Fibroblast of mammary gland (primary cell): ENCODE measurements at regions not wholly inside any gene's neighbourhood (a gene's known extent, or its start where the extent isn't known, plus 50 kb on each side); places are given as distances from the start of the nearest gene placed in this dataset.
A peak's percentile ranks its signal among the peaks of the same experiment; 100 is the strongest.

Experiments
- DNase-seq: peaks from one replicate; pipeline ENCODE4 v3.0.0-alpha.2; 2010; ENCODE audit warnings: low read depth
- H3K4me3 ChIP-seq: 2 replicates; pipeline ENCODE4 v1.5.1; 2011; ENCODE audit warnings: low read depth, mild to moderate bottlenecking, low read length, moderate library complexity; ENCODE audit not compliant: control insufficient read depth
- CTCF ChIP-seq: conservative IDR thresholded peaks from 2 replicates; pipeline ENCODE4 v1.5.1; 2011; ENCODE audit warnings: low read depth, low read length, inconsistent platforms; ENCODE audit not compliant: control insufficient read depth, insufficient read depth

GRCh38 chr15:95446854-95447253 lies 883.6 kb upstream of the NR2F2 start:
- H3K4me3 ChIP-seq = no peak overlapping the region

GRCh38 chr15:95447486-95447885 lies 883.0 kb upstream of the NR2F2 start:
- no peak overlapping the region for H3K4me3 ChIP-seq
- no peak for TF ChIP-seq CTCF
- no peak for DNase-seq

More at GRCh38 chr15:95446854-95447253, 883.6 kb upstream of the NR2F2 start:
- DNase-seq = no peak
- no peak for TF ChIP-seq CTCF

- DNase-seq = peak; percentile 81
- no peak overlapping the region for H3K4me3 ChIP-seq
- no peak for TF ChIP-seq CTCF
These were observed 881.8 kb upstream of the NR2F2 start for GRCh38 chr15:95448531-95449229.

GRCh38 chr15:95449230-95449628 lies 881.3 kb upstream of the NR2F2 start:
- TF ChIP-seq CTCF = no peak
- DNase-seq = no peak
- no peak overlapping the region for H3K4me3 ChIP-seq

- no peak overlapping the region for H3K4me3 ChIP-seq
- no peak for TF ChIP-seq CTCF
- DNase-seq = no peak
These were observed 880.1 kb upstream of the NR2F2 start for GRCh38 chr15:95450413-95450812.

GRCh38 chr15:95451938-95452337 lies 878.6 kb upstream of the NR2F2 start:
- no peak overlapping the region for H3K4me3 ChIP-seq
- no peak for TF ChIP-seq CTCF
- no peak for DNase-seq
